ENCODE measurements at regions not wholly inside any gene's neighbourhood (a gene's known extent, or its start where the extent isn't known, plus 50 kb on each side); places are given as distances from the start of the nearest gene placed in this dataset.
"Not testable (repeated sequence)": the region's sequence is repeated elsewhere in the genome, so short reads cannot be mapped to it uniquely, and the experiment has no call there.

- not testable (repeated sequence) for TF ChIP-seq CTCF (IDR thresholded peaks at IDR 0.05; ENCODE audit: low read depth, low read length); EZH2phosphoT487 (IDR thresholded peaks at IDR 0.05; ENCODE audit: low read depth)
Measured at GRCh38 chr1:109857702-109858101, 52.9 kb upstream of the CSF1 start.

Data from OCI-LY3 (cell line).